ENCODE measurements at regions not wholly inside any gene's neighbourhood (a gene's known extent, or its start where the extent isn't known, plus 50 kb on each side); places are given as distances from the start of the nearest gene placed in this dataset.

- TF ChIP-seq, protein P1, sequence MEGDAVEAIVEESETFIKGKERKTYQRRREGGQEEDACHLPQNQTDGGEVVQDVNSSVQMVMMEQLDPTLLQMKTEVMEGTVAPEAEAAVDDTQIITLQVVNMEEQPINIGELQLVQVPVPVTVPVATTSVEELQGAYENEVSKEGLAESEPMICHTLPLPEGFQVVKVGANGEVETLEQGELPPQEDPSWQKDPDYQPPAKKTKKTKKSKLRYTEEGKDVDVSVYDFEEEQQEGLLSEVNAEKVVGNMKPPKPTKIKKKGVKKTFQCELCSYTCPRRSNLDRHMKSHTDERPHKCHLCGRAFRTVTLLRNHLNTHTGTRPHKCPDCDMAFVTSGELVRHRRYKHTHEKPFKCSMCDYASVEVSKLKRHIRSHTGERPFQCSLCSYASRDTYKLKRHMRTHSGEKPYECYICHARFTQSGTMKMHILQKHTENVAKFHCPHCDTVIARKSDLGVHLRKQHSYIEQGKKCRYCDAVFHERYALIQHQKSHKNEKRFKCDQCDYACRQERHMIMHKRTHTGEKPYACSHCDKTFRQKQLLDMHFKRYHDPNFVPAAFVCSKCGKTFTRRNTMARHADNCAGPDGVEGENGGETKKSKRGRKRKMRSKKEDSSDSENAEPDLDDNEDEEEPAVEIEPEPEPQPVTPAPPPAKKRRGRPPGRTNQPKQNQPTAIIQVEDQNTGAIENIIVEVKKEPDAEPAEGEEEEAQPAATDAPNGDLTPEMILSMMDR (optimal IDR thresholded peaks at IDR 0.05 in 1 of 3, IDR thresholded peaks at IDR 0.05 in 1 of 3, conservative IDR thresholded peaks at IDR 0.05 in 1 of 3; ENCODE audit: extremely low read depth in 1 of 3, insufficient read depth in 2 of 3, low read length in 3 of 3): no peak
- TF ChIP-seq EZH2 (IDR thresholded peaks at IDR 0.05; ENCODE audit: low read length): no peak
These were observed 169.4 kb upstream of the SERPINE2 start for GRCh38 chr2:224208443-224208842.
